Stomach (tissue), 4 donors: ENCODE measurements at regions not wholly inside any gene's neighbourhood (a gene's known extent, or its start where the extent isn't known, plus 50 kb on each side); places are given as distances from the start of the nearest gene placed in this dataset.

ENCODE experiments used
- POLR2A ChIP-seq, 4 donors: fragments of 450-650 bp; IDR thresholded peaks; one replicate each; pipeline ENCODE4 v1.6.1; 2016; ENCODE audit warnings: antibody characterized with exemption in 4 of 4, control low read depth in 2 of 4, mild to moderate bottlenecking in 1 of 4, moderate library complexity in 1 of 4
- POLR2AphosphoS5 ChIP-seq, 3 donors: sonication (generic); formaldehyde crosslinking; IDR thresholded peaks; one replicate each; pipeline ENCODE4 v1.6.1; 2016; ENCODE audit warnings: antibody characterized with exemption in 3 of 3
- TF ChIP-seq, protein P1 (sequence below), 7 experiments: fragments of 450-650 bp in 4 of 7; fragments of 200-600 bp in 3 of 7; sonication (generic) in 3 of 7; IDR thresholded peaks; one replicate each; pipeline ENCODE4 v1.5.1; 2016 to 2019; ENCODE audit warnings: antibody characterized with exemption in 7 of 7, control low read depth in 2 of 7, mild to moderate bottlenecking in 1 of 7

- TF ChIP-seq, protein P1, sequence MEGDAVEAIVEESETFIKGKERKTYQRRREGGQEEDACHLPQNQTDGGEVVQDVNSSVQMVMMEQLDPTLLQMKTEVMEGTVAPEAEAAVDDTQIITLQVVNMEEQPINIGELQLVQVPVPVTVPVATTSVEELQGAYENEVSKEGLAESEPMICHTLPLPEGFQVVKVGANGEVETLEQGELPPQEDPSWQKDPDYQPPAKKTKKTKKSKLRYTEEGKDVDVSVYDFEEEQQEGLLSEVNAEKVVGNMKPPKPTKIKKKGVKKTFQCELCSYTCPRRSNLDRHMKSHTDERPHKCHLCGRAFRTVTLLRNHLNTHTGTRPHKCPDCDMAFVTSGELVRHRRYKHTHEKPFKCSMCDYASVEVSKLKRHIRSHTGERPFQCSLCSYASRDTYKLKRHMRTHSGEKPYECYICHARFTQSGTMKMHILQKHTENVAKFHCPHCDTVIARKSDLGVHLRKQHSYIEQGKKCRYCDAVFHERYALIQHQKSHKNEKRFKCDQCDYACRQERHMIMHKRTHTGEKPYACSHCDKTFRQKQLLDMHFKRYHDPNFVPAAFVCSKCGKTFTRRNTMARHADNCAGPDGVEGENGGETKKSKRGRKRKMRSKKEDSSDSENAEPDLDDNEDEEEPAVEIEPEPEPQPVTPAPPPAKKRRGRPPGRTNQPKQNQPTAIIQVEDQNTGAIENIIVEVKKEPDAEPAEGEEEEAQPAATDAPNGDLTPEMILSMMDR (IDR thresholded peaks at IDR 0.05), result no peak
- no peak for TF ChIP-seq POLR2AphosphoS5 (IDR thresholded peaks at IDR 0.05)
- no peak for TF ChIP-seq POLR2A (IDR thresholded peaks at IDR 0.05)
These were observed 198.9 kb upstream of the SLC27A6 start for GRCh38 chr5:128766406-128766805.
